Osteocyte (in vitro differentiated cells): ENCODE measurements at regions not wholly inside any gene's neighbourhood (a gene's known extent, or its start where the extent isn't known, plus 50 kb on each side); places are given as distances from the start of the nearest gene placed in this dataset.
"Not testable (repeated sequence)": the region's sequence is repeated elsewhere in the genome, so short reads cannot be mapped to it uniquely, and the experiment has no call there.

Source experiments
- DNase-seq: peaks from one replicate; pipeline ENCODE4 v3.0.0; 2021; ENCODE audit warnings: mixed read lengths; ENCODE audit not compliant: unreplicated experiment; ENCODE audit errors: extremely low spot score
- H3K27ac Mint-ChIP-seq: one replicate; pipeline ENCODE4 v1.8.0; 2021; ENCODE audit warnings: mild to moderate bottlenecking, mixed read lengths; ENCODE audit not compliant: unreplicated experiment
- H3K27me3 Mint-ChIP-seq: one replicate; pipeline ENCODE4 v1.8.0; 2021; ENCODE audit warnings: mixed read lengths; ENCODE audit not compliant: unreplicated experiment
- H3K36me3 Mint-ChIP-seq: one replicate; pipeline ENCODE4 v1.8.0; 2021; ENCODE audit warnings: mixed read lengths; ENCODE audit not compliant: unreplicated experiment
- H3K4me1 Mint-ChIP-seq: one replicate; pipeline ENCODE4 v1.8.0; 2021; ENCODE audit warnings: mixed read lengths; ENCODE audit not compliant: unreplicated experiment
- H3K4me3 Mint-ChIP-seq: one replicate; pipeline ENCODE4 v1.8.0; 2021; ENCODE audit warnings: mild to moderate bottlenecking, moderate library complexity, mixed read lengths; ENCODE audit not compliant: unreplicated experiment
- H3K9me3 Mint-ChIP-seq: one replicate; pipeline ENCODE4 v1.8.0; 2021; ENCODE audit warnings: mixed read lengths; ENCODE audit not compliant: unreplicated experiment
- TF ChIP-seq, protein P1 (sequence below): fragments of 200-600 bp; sonication (generic); IDR thresholded peaks from 2 replicates; pipeline ENCODE4 v1.5.0; 2021; ENCODE audit warnings: antibody characterized with exemption, mild to moderate bottlenecking, moderate library complexity

DNA sequence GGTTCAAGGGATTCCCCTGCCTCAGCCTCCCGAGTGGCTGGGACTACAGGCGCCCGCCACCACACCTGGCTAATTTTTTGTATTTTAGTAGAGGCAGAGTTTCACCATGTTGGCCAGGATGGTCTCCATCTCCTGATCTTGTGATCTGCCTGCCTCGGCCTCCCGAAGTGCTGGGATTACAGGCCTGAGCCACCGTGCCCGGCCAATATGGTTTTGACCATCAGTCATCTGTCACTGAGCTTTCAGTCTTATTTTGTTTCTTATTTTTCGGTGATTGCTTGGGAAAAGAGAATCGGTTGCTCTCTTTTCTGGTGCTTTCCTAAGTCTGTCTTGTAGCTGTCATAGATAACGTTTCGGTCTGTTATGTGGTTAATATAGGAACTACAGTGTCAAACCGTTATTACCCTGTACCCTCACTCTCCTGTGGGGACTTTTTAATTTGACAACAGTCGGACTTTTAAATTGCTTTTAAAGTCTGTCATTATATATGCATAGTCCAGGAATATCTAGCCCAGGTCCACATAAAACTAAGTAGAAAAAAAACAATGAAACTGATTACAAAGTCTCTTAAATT is 453.4 kb downstream of the KCNJ18 start:
- Mint-ChIP-seq H3K27me3 (no peaks in the 10 kb centered on the region), H3K36me3 (no peaks in the 10 kb centered on the region), H3K27ac (no peak overlapping the region), H3K4me3 (no peak overlapping the region), H3K4me1 (no peaks in the 10 kb centered on the region), H3K9me3 (peaks cover 32% of the 10 kb centered on the region)
- TF ChIP-seq, protein P1, sequence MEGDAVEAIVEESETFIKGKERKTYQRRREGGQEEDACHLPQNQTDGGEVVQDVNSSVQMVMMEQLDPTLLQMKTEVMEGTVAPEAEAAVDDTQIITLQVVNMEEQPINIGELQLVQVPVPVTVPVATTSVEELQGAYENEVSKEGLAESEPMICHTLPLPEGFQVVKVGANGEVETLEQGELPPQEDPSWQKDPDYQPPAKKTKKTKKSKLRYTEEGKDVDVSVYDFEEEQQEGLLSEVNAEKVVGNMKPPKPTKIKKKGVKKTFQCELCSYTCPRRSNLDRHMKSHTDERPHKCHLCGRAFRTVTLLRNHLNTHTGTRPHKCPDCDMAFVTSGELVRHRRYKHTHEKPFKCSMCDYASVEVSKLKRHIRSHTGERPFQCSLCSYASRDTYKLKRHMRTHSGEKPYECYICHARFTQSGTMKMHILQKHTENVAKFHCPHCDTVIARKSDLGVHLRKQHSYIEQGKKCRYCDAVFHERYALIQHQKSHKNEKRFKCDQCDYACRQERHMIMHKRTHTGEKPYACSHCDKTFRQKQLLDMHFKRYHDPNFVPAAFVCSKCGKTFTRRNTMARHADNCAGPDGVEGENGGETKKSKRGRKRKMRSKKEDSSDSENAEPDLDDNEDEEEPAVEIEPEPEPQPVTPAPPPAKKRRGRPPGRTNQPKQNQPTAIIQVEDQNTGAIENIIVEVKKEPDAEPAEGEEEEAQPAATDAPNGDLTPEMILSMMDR, result no peak
- no peak for DNase-seq

DNA sequence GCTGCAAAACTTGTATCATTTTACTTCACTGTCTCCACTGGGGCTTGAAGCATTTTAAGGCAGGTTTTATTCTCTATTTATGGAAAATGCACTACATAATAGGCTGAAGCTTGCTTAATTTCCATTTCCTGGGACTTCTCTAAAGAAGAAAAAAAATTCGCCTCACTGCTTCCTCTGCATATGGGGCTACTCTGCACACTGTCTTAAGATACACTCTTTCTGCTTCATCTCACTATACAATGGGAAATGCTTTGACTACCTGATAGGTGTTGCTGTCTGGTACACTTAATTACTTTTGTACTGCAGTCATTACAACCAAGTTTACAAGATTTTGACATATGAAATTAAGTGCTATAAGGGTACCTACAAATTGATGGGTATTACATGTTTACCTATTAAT is 466.0 kb downstream of the KCNJ18 start:
- Mint-ChIP-seq H3K27ac (no peak overlapping the region), H3K9me3 (peaks cover 43% of the 10 kb centered on the region), H3K4me1 (no peaks in the 10 kb centered on the region), H3K36me3 (no peaks in the 10 kb centered on the region), H3K27me3 (no peaks in the 10 kb centered on the region), H3K4me3 (no peak overlapping the region)
- DNase-seq, result no peak
- TF ChIP-seq, protein P1, result no peak

DNA sequence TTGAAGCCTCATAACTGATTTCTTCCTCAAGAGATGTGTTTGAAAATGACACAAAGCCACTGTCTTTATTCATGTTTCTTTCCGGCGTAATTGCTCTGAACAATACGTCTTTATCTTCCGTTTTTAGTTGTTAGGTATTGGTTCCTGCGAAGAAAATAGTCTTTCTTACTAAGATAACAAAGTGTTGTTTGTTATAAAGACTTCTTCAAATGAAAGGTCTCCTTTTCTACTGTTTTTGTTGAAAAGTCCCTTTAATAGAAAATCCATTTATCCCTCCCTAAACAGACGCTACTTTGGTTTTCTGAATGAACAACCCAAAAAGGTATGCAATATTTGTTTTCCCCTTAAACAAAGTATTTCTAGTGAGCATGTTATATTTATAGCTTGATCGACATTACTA is 469.1 kb downstream of the KCNJ18 start:
- Mint-ChIP-seq H3K4me3 (no peak overlapping the region), H3K4me1 (no peaks in the 10 kb centered on the region), H3K9me3 (peaks cover 37% of the 10 kb centered on the region), H3K36me3 (no peaks in the 10 kb centered on the region), H3K27ac (no peak overlapping the region), H3K27me3 (no peaks in the 10 kb centered on the region)
- DNase-seq, result no peak
- TF ChIP-seq, protein P1, result no peak

DNA sequence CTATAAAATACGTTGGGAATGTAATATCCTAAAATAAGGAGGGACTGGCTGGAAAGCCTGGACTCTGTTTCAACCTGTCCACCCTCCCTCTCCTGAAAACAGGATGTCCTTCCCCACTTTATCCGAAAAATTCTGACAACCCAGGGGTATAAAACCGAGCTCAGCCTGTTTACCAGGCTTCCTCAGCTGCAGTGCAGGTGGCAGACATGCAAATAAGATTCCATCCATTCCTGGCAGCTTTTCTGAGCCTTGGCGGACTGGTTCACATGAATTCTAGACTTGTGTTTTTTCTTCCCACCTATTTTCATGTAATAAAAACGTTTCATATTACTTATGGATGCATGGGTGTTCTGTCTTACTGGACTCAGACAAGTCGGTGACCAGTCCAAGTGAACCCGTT is 479.3 kb downstream of the KCNJ18 start:
- TF ChIP-seq, protein P1, result no peak
- DNase-seq, result no peak
- Mint-ChIP-seq H3K36me3 (no peaks in the 10 kb centered on the region), H3K4me3 (no peak overlapping the region), H3K9me3 (peaks cover 38% of the 10 kb centered on the region), H3K4me1 (no peaks in the 10 kb centered on the region), H3K27me3 (no peaks in the 10 kb centered on the region), H3K27ac (no peak overlapping the region)

DNA sequence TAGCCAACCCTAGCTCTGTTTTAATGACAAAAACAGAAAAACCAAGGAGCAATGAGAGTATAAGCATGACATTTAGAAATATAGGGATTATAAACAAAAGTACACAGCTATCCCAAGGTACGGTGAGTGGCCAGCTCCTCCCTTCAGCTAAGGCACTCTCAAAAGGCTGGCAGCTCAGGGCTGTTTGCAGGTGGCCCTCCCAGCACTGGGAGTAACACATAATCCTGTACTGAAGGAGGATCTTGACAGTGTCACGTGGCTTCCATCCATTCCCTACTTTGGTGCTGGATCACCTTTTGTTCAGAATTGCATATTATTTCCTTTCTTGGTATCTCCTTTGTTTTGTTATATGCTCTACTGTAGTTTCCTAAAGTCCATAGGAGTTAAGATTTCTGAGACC is 500.8 kb downstream of the KCNJ18 start:
- Mint-ChIP-seq H3K36me3 (no peaks in the 10 kb centered on the region), H3K9me3 (peaks cover 41% of the 10 kb centered on the region), H3K4me1 (no peaks in the 10 kb centered on the region), H3K27me3 (no peaks in the 10 kb centered on the region), H3K27ac (no peak overlapping the region), H3K4me3 (no peak overlapping the region)
- no peak for DNase-seq
- TF ChIP-seq, protein P1, result no peak

DNA sequence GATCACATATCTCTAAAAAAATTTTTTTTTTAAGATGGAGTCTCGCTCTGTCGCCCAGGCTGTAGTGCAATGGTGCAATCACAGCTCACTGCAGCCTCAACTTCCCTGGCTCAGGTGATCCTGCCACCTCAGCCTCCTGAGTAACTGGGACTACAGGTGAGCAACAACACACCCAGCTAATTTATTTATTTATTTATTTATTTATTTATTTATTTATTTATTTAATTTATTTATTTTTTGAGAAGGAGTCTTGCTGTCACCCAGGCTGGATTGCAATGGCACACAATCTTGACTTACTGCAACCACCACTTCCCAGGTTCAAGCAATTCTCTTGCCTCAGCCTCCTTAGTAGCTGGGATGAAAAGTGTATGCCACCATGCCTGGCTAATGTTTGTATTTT is 507.9 kb downstream of the KCNJ18 start:
- not testable (repeated sequence) for H3K27me3 Mint-ChIP-seq, DNase-seq, H3K4me1 Mint-ChIP-seq, H3K27ac Mint-ChIP-seq, H3K4me3 Mint-ChIP-seq, H3K36me3 Mint-ChIP-seq
- peaks cover 29% of the 10 kb centered on the region for H3K9me3 Mint-ChIP-seq
